ENCODE measurements at regions not wholly inside any gene's neighbourhood (a gene's known extent, or its start where the extent isn't known, plus 50 kb on each side); places are given as distances from the start of the nearest gene placed in this dataset.

GRCh38 chr4:18860836-18861530, 839.4 kb upstream of the LCORL start:
- TF ChIP-seq CTCF (conservative IDR thresholded peaks at IDR 0.05): no peak
- TF ChIP-seq EZH2 (IDR thresholded peaks at IDR 0.05; ENCODE audit: low read depth): no peak

All from PC-9 (cell line).